Activated CD8-positive, alpha-beta memory T cell treated with anti-CD3 and anti-CD28 coated beads for 4 hours (primary cell): ENCODE measurements at regions not wholly inside any gene's neighbourhood (a gene's known extent, or its start where the extent isn't known, plus 50 kb on each side); places are given as distances from the start of the nearest gene placed in this dataset.
"Not testable (repeated sequence)": the region's sequence is repeated elsewhere in the genome, so short reads cannot be mapped to it uniquely, and the experiment has no call there.

Experiments used
- DNase-seq, 2 donors: peaks; one replicate each; pipeline ENCODE4 v3.0.0-alpha.2; 2020; ENCODE audit warnings: low read depth in 2 of 2

DNA sequence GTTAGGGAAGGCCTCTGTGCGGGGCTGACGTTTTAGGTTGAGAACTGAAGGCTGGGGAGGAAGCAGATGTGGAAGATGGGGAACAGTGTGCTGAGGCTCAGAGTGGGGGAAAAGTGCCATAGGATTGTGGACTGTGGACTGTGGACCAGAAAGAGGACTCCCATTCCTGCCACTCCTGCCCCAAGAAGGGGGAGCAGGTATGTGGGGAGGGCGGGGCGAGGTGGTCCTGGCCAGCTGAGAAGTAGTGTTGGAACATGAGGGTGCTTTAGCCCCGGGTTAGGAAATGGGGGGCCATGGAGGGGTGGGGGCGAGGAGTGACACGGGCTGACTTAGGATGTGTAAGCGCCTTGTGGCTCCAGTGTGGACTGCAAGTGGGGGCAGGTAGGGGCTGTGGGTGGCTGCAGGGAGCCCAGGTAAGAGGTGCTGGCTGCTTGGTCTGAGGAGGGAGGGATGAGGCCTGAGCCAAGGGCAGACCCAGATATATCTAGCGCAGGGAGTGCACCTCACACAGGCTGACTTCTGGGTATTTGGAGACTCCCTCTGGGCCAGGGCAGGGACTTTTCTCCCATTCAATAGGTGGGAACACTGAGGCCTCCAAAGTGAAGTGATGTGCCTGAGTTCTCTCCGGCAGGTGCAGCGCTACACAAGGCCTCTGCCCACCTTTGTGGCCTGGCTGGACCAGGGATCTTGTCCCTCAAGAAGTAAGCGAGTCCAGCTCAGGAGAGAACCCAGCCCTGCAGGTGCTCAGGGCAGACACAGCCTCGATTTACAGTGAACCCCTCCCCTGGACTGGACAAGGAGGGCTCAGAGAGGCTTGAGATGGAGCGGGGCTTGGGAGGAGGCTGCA, 76.6 kb upstream of the TOX2 start:
- DNase-seq: no peak

DNA sequence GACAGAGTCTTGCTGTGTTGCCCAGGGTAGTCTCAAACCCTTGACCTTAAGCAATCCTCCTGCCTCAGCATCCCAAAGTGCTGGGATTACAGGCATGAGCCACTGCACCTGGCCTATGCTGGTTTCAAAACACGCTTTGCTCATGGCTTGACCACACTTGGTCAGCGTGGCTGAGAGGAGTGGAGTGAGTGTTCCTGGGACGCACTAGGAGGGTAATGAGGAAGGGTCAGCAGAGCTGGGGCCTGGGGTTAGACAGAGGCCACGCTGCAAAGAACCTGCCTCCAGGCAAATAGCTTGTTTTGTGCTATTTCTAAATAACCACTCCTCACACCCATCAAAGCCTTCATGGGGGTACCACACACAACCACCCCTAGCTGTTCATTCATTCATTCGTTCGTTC, 77.9 kb upstream of the TOX2 start:
- no peak for DNase-seq

DNA sequence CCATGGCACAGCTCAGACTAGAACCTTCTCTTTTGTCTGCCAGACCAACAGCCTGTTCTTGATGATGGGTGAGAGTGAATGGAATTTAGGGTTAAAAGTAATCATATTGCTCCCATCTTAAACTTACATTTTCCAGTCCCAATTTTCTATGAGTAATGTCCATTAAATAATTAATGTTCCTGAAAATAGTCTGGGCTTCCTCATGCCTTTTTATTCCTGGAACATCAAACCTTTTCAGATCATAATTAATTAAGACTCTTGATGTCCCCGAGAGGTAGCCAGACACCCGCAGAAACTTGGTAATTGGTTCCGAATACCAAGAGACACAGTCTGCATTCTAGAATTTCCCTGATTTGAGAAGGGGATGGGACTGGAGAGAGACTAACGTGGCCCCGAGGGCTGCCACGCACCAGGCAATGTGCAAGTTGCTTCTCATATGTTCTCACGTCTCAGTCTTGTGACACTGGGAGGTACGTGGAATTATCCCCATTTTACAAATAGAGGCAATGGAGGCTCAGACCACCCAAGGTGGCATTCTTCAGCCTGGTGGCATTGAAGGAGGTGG, 78.6 kb upstream of the TOX2 start:
- no peak for DNase-seq

DNA sequence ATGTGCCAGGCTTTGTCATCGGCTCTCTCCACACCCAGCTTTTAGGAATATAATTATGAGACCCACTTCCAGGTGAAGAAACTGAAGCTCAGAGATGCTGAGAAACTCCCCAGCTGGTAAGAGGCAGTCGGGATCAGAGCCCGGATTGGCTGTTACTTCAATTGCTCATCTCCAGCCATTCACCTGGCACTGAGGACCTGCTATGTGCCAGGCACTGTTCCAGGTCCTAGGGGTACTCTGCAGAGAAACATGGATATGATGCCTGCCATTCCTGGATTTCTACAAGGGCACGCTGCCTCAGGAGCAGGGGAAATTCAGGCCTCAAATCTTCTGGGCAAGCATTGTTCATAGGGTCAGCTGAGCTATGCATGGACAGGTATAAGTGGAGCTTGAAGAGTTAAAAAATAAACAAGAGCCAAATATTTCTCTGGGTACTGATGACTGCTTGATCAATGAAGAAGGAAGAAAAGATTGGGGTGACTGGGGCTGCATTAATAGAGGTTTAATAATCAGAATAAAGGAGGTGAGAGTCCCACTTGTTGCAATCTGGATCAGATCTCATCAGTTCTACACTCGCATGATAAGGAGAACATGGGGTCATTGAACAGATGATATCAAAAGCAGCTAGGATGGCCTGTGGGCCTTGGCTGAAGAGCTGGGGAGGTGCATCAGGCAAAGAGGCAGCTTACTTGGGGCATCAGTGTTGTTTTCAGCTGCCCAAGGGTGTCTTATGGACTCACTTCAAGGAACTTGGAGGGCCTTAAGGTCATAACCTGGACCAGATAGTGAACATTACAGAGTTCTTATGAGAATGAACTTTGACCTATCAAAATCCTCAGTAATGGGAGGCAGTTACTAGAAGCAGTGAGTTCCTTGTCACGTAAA, 80.9 kb upstream of the TOX2 start:
- no peak for DNase-seq

DNA sequence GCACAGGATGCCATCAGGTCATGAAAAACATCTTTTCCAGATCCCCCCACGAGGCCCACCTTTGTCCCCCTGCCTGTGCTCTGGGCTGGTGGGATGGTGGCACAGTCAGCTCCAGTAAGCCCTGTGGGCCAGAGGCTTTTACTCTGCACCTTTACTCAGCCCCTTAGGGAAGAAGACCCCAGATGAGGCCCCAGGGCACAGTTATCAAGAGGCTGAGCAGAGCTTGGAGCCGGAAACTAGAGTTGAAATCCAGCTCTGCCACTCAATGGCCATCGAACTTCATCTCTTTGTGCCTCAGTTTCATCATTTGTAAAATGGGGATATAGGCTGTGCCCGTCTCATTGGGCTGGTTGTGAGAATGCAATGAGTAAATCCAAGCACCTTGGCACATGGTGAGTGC, 81.7 kb upstream of the TOX2 start:
- DNase-seq: no peak

DNA sequence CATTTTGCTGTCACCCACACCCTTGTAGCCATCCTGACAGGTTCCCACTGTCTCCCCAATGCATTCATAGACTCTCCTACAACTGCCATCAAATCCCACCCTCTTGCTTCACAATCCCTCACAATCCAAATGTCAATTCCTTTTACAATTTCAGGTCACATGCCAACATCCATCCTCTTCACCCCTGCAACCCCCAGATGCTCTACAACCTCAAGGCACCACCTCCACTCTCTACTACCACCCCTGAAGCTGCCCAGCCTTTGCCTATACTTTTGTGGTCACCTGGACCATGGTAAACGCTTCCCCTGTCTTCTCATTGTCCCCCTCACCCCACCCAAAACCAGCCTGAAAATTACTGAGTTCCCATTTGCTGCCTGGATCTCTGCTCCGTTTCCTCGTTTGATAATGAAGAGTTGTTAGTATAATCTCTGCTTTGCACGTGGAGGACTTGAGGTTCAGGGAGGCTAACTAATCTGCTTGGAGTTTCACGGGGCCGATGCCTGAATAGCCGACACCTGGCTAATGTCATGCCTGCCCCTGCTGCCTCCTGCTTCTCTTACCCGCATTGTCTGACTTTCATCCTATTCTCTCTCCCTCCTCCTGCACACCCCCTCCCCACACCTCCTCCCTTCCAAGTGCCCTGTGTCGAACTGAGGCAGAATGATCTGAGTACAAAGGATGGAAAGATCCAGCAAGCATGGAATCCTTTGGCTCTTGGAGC, 82.4 kb upstream of the TOX2 start:
- DNase-seq: no peak

DNA sequence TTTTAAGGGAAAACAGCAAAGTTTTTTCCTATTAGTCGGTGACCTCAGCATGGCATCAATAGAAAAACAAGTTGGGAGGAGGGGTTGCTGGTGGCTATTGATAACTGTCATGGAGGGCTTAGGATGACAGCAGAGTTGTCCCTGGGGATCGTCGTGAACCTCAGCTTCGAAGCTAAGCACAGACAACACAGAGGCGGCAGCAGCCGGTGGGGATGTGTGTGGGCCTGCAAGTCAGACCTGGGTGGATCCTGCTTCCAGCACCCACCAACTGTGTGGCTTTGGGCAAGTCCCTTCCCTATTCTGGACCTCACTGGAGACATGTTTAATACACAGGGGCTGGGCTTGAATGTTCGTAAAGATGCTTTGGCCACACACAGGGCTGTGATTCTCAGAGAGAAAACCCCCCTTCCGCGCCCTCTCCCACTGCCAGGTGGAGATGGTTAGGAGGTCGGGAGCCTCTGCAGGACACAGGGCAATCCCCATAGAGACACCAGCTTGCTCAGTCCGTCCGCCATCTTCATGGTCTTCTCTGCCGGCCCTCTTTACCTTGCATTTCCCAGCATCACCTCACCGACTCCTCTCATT, 83.1 kb upstream of the TOX2 start:
- DNase-seq: no peak

DNA sequence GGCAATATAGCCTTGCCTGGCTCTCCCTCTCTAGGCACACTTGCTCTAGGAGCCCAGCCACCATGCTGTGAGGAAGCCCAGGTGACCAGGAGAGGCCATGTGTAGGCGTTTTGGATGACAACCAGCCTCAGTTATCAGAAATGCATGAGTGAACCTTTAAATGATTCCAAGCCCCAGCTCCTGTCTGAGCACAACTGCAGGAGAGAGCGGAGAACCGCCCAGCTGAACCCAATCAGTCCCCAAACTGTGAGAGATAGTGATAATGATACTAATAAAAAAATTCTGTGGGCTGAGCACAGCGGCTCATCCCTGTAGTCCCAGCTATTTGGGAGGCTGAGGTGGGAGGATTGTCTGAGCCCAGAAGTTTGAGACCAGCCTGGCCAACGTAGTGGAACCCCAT, 83.8 kb upstream of the TOX2 start:
- no peak for DNase-seq

DNA sequence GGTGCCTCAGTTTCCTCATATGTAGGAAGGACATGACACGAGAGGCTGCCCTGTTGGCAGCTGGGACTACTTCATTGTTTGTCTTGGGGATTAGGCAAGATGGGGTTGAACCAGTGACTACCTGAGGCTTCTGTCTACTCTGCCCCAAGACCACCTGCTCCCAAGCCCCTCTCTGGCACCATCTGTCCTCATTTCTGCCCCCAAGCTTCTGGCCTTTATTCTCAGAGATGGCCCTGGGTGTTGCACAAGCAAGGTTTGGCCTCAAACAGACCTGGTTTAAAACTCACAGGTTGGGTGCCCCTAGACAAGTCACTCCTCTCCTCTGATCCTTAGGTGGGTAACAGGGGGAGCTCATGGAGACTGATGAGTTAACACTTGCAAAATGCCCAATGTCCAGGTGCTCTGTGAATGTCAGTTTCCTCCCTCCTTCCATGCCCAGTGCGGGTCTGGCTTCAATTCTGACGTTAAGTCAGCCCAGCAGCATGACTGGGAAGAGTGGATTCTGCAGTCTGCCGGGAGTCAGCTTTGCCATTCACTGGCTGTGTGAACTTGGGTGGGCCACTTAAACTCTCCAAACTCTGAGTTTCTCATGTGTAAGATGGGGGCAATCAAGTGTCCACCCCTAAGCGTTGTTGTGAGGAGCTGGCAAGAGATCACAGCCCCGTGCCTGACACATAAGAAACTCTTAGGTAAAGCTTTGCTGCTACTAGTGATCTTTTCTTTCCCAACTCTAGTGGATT, 84.5 kb upstream of the TOX2 start:
- DNase-seq: no peak

DNA sequence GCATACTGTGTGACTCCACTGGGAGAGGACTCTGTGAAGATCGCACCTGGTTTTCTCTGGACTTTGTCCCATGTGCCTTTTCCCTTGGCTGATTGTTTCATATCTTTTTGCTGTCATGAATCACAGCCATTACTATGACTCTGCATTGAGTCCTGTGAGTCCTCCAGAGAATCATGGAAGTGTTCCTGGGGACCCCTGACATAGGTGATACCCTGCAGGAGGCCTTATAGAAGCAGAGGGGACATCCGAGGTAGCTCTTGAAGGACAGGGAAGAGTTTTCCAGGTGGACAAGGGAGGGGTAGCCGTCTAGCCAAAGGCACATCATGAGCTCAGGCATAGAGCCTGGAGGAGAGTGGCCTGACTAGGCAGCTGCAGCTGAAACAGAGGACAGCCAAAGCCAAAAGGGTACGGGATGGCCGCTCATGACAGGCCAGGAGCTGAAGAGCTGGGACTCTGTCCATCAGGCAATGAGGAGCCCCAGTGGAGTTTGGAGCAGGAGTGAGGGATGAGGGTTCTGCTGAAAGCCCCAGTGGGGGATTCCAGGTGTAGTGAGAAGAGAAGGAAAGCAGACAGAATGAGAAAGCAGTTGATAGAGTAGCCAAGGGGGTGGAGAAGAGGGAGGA, 86.6 kb upstream of the TOX2 start:
- no peak for DNase-seq

DNA sequence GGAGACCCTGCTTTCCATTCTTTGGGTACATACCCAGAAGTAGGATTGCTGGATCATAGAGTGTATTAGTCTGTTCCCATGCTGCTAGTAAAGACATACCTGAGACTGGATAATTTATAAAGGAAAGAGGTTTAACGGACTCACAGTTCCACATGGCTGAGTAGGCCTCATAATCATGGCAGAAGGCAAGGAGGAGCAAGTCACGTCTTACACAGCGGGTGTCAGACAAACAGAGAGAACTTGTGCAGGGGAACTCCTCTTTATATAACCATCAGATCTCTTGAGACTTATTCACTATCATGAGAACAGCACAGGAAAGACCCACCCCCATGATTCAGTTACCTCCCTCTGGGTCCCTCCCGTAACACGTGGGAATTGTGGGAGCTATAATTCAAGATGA, 87.7 kb upstream of the TOX2 start:
- not testable (repeated sequence) for DNase-seq

DNA sequence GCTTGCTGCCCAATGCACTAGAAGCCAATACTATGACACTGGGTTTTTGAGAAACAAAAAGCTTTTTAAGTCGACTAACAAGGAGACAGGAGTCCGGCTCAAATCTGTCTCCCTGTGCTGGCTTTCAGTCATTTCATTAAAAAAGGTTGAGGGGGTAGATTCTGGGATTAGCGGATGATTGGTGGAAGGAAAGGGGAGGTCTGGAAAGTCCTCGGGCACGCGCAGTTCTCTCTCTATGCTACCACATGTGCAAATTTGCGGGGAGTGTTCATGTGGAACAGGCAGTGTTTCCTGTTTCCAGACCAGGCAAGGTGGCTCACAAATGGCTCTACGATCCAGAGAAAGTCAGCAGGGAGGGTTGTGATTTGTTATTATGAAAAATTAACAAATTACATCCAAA, 89.1 kb upstream of the TOX2 start:
- no peak for DNase-seq

DNA sequence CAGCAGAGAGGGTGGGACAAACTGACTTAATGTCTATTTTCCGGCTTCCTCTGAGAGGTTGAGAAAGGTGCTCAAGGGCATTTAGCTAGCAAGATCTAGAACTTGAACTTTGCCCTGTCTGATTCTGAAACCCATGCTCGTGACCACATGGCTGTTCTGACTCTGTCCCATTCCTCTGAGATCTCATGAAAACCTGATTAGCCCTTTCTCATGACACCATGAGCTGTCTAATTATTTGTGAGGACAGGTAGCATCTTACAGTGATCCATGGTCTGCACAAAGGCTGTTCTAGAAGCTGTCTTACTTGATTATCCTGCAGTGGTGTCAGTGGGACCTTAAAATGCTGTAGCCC, 89.6 kb upstream of the TOX2 start:
- no peak for DNase-seq

DNA sequence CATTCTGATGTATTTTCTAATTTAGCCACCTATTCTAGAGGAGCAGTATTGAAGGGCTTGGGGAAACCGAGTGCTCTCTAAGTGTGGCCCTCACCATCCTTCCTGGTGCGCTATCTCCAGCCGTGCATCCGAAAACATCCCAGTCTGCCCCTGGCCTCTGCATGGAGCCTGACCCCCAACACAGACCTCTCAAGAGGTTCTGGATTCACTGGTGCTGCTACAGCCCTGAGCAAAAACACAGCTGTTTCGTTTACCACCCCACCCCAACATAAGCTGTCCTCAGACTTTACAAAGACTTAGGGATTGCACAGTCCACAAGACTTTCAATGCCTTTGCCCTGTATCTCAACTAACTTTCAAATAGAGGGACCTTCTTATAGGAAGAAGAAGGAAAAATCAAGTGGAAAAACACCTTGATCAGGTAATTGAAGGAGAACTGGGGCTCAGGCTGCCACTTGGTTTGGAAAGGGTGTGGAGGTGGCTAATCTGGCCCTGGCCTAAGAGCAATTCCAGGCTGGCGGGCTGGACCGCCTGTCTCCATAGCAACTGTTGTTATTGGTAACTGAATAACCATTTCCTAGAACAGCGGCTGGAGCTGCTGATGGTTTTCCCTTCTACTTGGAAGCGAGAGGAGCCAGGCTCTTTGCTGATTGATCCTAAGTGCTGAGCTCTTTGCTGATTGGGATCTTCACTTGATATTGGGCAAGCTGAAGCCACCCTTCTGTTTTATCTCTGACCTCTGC, 90.2 kb upstream of the TOX2 start:
- no peak for DNase-seq

DNA sequence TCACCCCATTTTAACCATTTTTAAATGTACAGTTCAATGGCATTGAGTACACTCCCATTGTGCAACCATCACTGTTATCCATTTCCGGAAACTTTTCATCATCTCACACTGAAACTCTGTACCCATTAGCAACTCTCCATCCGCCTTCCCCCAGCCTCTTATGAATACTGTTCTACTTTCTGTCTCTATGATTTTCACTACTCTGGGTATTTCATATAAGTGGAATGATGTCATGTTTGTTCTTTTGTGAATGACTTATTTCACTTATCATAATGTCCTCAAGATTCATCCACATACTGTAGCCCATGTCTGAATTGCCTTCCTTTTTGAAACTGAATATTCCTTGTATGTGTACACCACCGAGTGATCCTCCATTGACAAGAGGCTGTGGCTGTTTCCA, 92.9 kb upstream of the TOX2 start:
- no peak for DNase-seq

DNA sequence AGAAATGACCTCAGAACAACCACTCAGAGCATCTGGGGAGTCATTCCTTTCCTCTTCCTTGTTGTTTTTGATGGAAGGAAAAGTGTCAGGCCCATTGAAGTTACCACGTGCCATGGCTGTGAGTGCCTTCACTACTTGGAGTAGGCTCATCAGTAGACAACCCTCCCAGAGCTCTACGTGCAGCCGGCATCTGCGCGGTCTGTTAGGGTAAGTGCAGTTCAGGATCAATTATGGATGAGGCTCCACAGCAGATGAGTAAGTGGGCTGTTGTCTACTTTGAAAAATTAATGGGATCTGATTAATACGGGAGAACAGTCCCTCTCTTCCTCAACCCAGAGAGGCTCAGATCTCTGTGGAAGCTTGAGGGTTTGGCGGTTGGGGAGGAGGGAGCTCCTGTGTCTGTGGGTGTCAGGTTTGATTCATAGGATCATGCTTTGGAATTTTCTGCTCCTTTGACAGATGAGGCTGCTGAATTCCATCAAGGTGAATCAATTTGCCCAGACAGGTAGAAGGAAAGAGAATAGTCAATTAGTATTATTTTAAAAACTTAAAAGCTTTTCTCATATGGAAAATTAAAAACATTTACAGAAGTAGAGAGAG, 93.8 kb upstream of the TOX2 start:
- DNase-seq: no peak

DNA sequence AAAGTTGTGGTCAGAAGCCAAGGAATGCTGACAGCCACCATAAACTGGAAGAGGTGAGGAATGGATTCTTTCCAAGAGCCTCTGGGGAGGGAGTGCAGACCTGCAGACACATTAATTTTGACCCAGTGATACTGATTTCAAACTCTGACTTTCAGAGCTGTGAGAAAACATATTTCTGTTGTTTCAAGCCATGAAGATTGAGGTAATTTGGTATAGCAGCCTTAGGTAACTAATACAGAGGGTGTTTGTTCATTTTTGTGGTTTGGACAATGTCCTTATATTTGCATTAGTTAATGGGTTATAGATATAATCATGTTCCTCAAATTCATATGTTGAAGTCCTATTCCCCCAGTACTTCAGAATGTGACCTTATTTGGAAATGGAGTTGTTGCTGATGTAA, 85.4 kb upstream of the GTSF1L start:
- no peak for DNase-seq

DNA sequence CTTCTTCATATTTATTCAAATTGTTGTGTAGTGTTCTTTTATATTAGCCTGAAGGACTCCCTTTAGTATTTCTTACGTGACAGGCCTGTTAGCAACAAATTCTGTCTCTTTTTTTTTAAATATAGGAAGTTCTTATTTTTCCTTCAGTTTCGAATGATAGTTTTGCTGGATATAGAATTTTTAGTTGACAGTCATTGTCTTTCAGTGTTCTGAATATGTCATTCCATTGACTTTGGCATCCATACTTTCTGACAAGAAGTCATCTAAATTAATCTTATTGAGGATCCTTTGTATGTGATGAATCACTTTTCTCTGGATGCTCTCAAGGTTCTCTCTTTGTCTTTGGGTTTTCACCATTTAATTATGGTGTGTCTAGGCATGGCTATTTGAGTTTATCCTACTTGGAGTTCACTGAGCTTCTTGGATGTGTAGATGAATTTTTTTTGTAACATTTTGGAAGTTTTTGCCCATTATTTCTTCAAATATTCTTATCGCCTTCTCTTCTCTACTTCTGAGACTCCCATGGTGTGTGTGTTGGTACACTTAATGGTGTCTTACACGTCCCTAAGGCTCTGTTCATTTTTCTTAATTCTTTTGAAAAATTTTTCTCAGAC, 82.5 kb upstream of the GTSF1L start:
- no peak for DNase-seq

DNA sequence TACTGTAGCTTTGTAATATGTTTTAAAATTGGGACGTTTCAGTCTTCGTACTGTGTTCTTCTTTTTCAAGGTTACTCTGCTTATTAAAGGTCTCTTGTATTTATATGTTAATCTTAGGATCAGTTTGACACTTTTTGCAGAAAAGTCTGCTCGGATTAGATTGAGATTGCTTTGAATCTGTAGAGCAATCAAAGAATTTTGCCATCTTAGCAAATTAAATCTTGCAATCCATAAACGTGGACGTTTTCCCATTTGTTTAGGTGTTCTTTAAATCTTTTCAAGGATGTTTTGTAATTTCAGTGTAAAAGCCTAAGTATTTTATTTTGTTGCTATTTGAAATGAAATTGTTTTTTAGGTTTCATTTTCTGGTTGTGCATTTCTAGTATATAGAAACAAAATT, 78.0 kb upstream of the GTSF1L start:
- DNase-seq: no peak
